BJ (cell line): ENCODE measurements at regions not wholly inside any gene's neighbourhood (a gene's known extent, or its start where the extent isn't known, plus 50 kb on each side); places are given as distances from the start of the nearest gene placed in this dataset.

Experiments used
- CTCF ChIA-PET: fragments of 350-600 bp; formaldehyde crosslinking; extraction: SDS; loops from one replicate; lab custom pipeline; 2021; ENCODE audit warnings: antibody characterized with exemption, inconsistent platforms; lab: Yijun Ruan, JAX
- POLR2A ChIA-PET: fragments of 300-600 bp; sonication (Branson Sonifier 250); formaldehyde crosslinking; extraction: SDS; loops from one replicate; lab custom pipeline; 2021; ENCODE audit warnings: antibody characterized with exemption; lab: Charles Lee
- DNase-seq: peaks from one replicate; pipeline ENCODE4 v3.0.0-alpha.2; 2011; ENCODE audit warnings: low read depth
- H3K27me3 ChIP-seq: 2 replicates; pipeline ENCODE4 v1.6.0; 2011; ENCODE audit warnings: low read length; ENCODE audit not compliant: control insufficient read depth, insufficient read depth
- H3K36me3 ChIP-seq: 2 replicates; pipeline ENCODE4 v1.5.1; 2011; ENCODE audit warnings: low read length; ENCODE audit not compliant: control insufficient read depth, insufficient read depth
- H3K4me3 ChIP-seq: 2 replicates; pipeline ENCODE4 v1.5.1; 2011; ENCODE audit warnings: low read depth, mild to moderate bottlenecking, control low read depth, low read length
- CTCF ChIP-seq: IDR thresholded peaks from 2 replicates; pipeline ENCODE4 v1.5.1; 2011; ENCODE audit warnings: low read depth, mild to moderate bottlenecking, control low read depth, inconsistent platforms, low read length, moderate library complexity; ENCODE audit not compliant: insufficient read depth

GRCh38 chr4:188450571-188450970, 311.3 kb downstream of the TRIML1 start:
- Histone ChIP-seq H3K27me3 (no peaks in the 10 kb centered on the region), H3K4me3 (no peak overlapping the region), H3K36me3 (no peaks in the 10 kb centered on the region)
- ChIA-PET POLR2A (no interaction called here), CTCF (no interaction called here)
- no peak for TF ChIP-seq CTCF
- DNase-seq, result no peak

- no peak for DNase-seq
- Histone ChIP-seq H3K27me3 (no peaks in the 10 kb centered on the region), H3K4me3 (no peak overlapping the region), H3K36me3 (no peaks in the 10 kb centered on the region)
- ChIA-PET POLR2A (no interaction called here), CTCF (no interaction called here)
- TF ChIP-seq CTCF, result no peak
These were observed 312.9 kb downstream of the TRIML1 start for GRCh38 chr4:188452097-188452496.

GRCh38 chr4:188454575-188454974, 315.3 kb downstream of the TRIML1 start:
- no peaks in the 10 kb centered on the region for H3K27me3 ChIP-seq
- no peak overlapping the region for H3K4me3 ChIP-seq
- DNase-seq, result no peak
- no peak for TF ChIP-seq CTCF
- POLR2A ChIA-PET, result no interaction called here
- H3K36me3 ChIP-seq, result no peaks in the 10 kb centered on the region
- CTCF ChIA-PET, result no interaction called here

- ChIA-PET CTCF (no interaction called here), POLR2A (no interaction called here)
- no peak for DNase-seq
- Histone ChIP-seq H3K36me3 (no peaks in the 10 kb centered on the region), H3K4me3 (no peak overlapping the region), H3K27me3 (no peaks in the 10 kb centered on the region)
- no peak for TF ChIP-seq CTCF
These were observed 316.0 kb downstream of the TRIML1 start for GRCh38 chr4:188455062-188455752.

- ChIA-PET POLR2A (no interaction called here), CTCF (no interaction called here)
- TF ChIP-seq CTCF, result no peak
- Histone ChIP-seq H3K36me3 (no peaks in the 10 kb centered on the region), H3K4me3 (no peak overlapping the region), H3K27me3 (no peaks in the 10 kb centered on the region)
- DNase-seq, result no peak
These were observed 320.1 kb downstream of the TRIML1 start for GRCh38 chr4:188459381-188459780.
